Mesenchymal stem cell (in vitro differentiated cells and primary cell): ENCODE measurements at regions not wholly inside any gene's neighbourhood (a gene's known extent, or its start where the extent isn't known, plus 50 kb on each side); places are given as distances from the start of the nearest gene placed in this dataset.

Source experiments
- DNase-seq: peaks from one replicate; pipeline ENCODE4 v3.0.0-alpha.2; 2013
- H2AFZ ChIP-seq: one replicate; pipeline ENCODE4 v1.6.1; 2013; ENCODE audit warnings: low read depth, mild to moderate bottlenecking, control low read depth, inconsistent platforms, low read length, moderate library complexity
- H2AK5ac ChIP-seq: 2 replicates; pipeline ENCODE4 v1.6.1; 2013; ENCODE audit warnings: low read length, moderate library complexity, mild to moderate bottlenecking, inconsistent platforms; ENCODE audit not compliant: severe bottlenecking
- H2BK120ac ChIP-seq: one replicate; pipeline ENCODE4 v1.6.1; 2013; ENCODE audit warnings: low read depth, mild to moderate bottlenecking, inconsistent platforms, low read length, moderate library complexity
- H2BK12ac ChIP-seq, 2 experiments: one replicate each; pipeline ENCODE4 v1.6.1; 2013; ENCODE audit warnings: inconsistent platforms in 2 of 2, low read length in 2 of 2, mild to moderate bottlenecking in 2 of 2, moderate library complexity in 2 of 2, control low read depth in 1 of 2
- H2BK15ac ChIP-seq: one replicate; pipeline ENCODE4 v1.6.1; 2013; ENCODE audit warnings: mild to moderate bottlenecking, low read depth, inconsistent platforms; ENCODE audit not compliant: poor library complexity, severe bottlenecking
- H2BK5ac ChIP-seq: 2 replicates; pipeline ENCODE4 v1.6.1; 2013; ENCODE audit warnings: low read depth, mild to moderate bottlenecking, low read length, control low read depth, inconsistent platforms; ENCODE audit not compliant: poor library complexity, severe bottlenecking
- H3K14ac ChIP-seq, 2 experiments: one replicate each; pipeline ENCODE4 v1.6.1; 2013; ENCODE audit warnings: inconsistent platforms in 2 of 2, low read length in 2 of 2, control low read depth in 1 of 2, mild to moderate bottlenecking in 1 of 2, moderate library complexity in 1 of 2
- H3K18ac ChIP-seq, 2 experiments: one replicate each; pipeline ENCODE4 v1.6.1; 2013; ENCODE audit warnings: inconsistent platforms in 2 of 2, low read length in 2 of 2, control low read depth in 1 of 2, low read depth in 1 of 2, mild to moderate bottlenecking in 1 of 2
- H3K23ac ChIP-seq, 2 experiments: one replicate each; pipeline ENCODE4 v1.6.1; 2013; ENCODE audit warnings: inconsistent platforms in 2 of 2, low read length in 2 of 2, mild to moderate bottlenecking in 2 of 2, moderate library complexity in 2 of 2, control low read depth in 1 of 2
- H3K27ac ChIP-seq: 2 replicates; pipeline ENCODE4 v1.5.1; 2013; ENCODE audit warnings: mild to moderate bottlenecking, moderate library complexity, low read length, control low read depth, inconsistent platforms; ENCODE audit not compliant: poor library complexity, severe bottlenecking
- H3K27me3 ChIP-seq, 2 experiments: 2 replicates each; pipeline versions ENCODE4 v1.6.1 to v1.7.0; 2013; ENCODE audit warnings: low read length in 2 of 2, mild to moderate bottlenecking in 2 of 2, moderate library complexity in 2 of 2, control low read depth in 1 of 2, inconsistent platforms in 1 of 2; ENCODE audit not compliant: control insufficient read depth in 1 of 2, insufficient read depth in 1 of 2
- H3K36me3 ChIP-seq, 2 experiments: 2 replicates each; pipeline versions ENCODE4 v1.6.1 to v1.7.0; 2013; ENCODE audit warnings: low read length in 2 of 2, control low read depth in 1 of 2, inconsistent platforms in 1 of 2, low read depth in 1 of 2, mild to moderate bottlenecking in 1 of 2; ENCODE audit not compliant: insufficient read depth in 2 of 2, control insufficient read depth in 1 of 2
- H3K4ac ChIP-seq, 2 experiments: one replicate each; pipeline ENCODE4 v1.6.1; 2013; ENCODE audit warnings: inconsistent platforms in 2 of 2, low read length in 2 of 2, mild to moderate bottlenecking in 2 of 2, moderate library complexity in 2 of 2, control low read depth in 1 of 2, low read depth in 1 of 2
- H3K4me1 ChIP-seq: 2 replicates; pipeline ENCODE4 v1.6.1; 2013; ENCODE audit warnings: low read depth, low read length, control low read depth; ENCODE audit not compliant: control insufficient read depth, insufficient read depth
- H3K4me2 ChIP-seq: 2 replicates; pipeline ENCODE4 v1.6.1; 2013; ENCODE audit warnings: low read length, mild to moderate bottlenecking, inconsistent platforms; ENCODE audit not compliant: poor library complexity, severe bottlenecking
- H3K4me3 ChIP-seq, 2 experiments: 2 replicates each; pipeline versions ENCODE4 v1.5.1 to v1.7.0; 2013; ENCODE audit warnings: low read length in 2 of 2, mild to moderate bottlenecking in 2 of 2, control low read depth in 1 of 2, low read depth in 1 of 2; ENCODE audit not compliant: insufficient read depth in 1 of 2
- H3K79me1 ChIP-seq: replicated peaks from 2 replicates; pipeline ENCODE4 v1.6.1; 2013; ENCODE audit warnings: mild to moderate bottlenecking, control low read depth, low read length, inconsistent platforms; ENCODE audit not compliant: poor library complexity, severe bottlenecking
- H3K9ac ChIP-seq: 2 replicates; pipeline ENCODE4 v1.7.0; 2013; ENCODE audit warnings: mild to moderate bottlenecking, low read length, moderate library complexity
- H3K9me3 ChIP-seq: 2 replicates; pipeline ENCODE4 v1.7.0; 2013; ENCODE audit warnings: mild to moderate bottlenecking, low read length; ENCODE audit not compliant: control insufficient read depth
- H4K8ac ChIP-seq: one replicate; pipeline ENCODE4 v1.6.1; 2013; ENCODE audit warnings: inconsistent platforms, mild to moderate bottlenecking, low read length, moderate library complexity
- H4K91ac ChIP-seq: one replicate; pipeline ENCODE4 v1.6.1; 2013; ENCODE audit warnings: mild to moderate bottlenecking, low read length, inconsistent platforms
- WGBS: methylation state at CpG from one replicate; pipeline ENCODE4 v1.1.7; 2013; ENCODE audit warnings: mixed read lengths; 5-methylcytosine and 5-hydroxymethylcytosine counted together

DNA sequence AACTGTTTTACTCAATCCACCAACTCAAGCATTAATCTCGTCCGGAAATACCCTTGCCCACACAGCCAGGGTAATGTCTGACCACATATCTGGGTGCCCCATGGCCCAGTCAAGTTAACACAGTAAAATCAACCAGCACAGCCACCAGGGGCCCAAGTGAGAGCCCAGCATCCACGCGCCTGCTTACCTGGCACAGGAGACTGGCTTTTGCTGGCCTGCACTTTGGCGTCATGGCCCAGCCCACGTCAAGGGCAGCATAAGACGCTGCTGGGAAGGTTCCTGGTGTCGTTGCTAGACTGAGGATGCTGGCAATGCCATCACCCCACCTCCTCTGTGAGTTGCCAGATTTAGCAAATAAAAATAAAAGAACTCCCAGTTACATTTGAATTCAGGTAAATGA, 53.6 kb upstream of the BCL11B start:
- no peaks in the 10 kb centered on the region for H3K4me1 ChIP-seq
- no peak overlapping the region for H3K18ac ChIP-seq
- no peak overlapping the region for H2BK5ac ChIP-seq
- H4K8ac ChIP-seq: no peak overlapping the region
- H3K4me2 ChIP-seq: no peak overlapping the region
- no peak overlapping the region for H3K23ac ChIP-seq
- H2BK15ac ChIP-seq: no peak overlapping the region
- WGBS: 84% methylated on average over 8 of the region's 8 CpGs
- DNase-seq: no peak
- no peaks in the 10 kb centered on the region for H3K36me3 ChIP-seq
- H3K27me3 ChIP-seq: peaks cover 4 to 32% of the 10 kb centered on the region in 2 experiments
- no peak overlapping the region for H2AFZ ChIP-seq
- H3K79me1 ChIP-seq: no peaks in the 10 kb centered on the region
- H3K27ac ChIP-seq: no peak overlapping the region
- H3K9me3 ChIP-seq: no peaks in the 10 kb centered on the region
- H3K4me3 ChIP-seq: no peak overlapping the region
- H2BK120ac ChIP-seq: no peak overlapping the region
- H4K91ac ChIP-seq: no peak overlapping the region
- H3K4ac ChIP-seq: no peak overlapping the region
- no peak overlapping the region for H2AK5ac ChIP-seq
- H3K14ac ChIP-seq: no peak overlapping the region
- H3K9ac ChIP-seq: no peak overlapping the region
- H2BK12ac ChIP-seq: no peak overlapping the region

DNA sequence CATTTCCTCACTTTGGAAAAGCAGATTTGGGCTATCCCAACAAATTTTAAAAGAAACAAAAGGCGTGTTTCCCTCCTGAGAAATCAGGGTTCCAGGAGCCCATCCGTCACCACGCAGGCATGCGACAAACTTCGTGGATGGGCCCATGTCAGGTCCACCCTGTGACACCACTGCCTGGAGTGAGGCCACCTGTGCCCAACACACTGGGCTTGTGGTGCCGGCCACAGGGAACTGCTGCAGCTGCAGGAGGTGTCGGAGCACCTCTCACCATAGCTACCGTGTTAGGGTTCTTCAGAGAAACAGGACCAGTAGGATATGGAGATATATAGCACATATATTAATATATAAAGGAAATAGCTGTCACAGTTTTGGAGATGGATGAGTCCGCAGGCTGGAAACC, 53.0 kb upstream of the BCL11B start:
- H3K36me3 ChIP-seq: no peaks in the 10 kb centered on the region
- H3K4me1 ChIP-seq: peaks cover 2% of the 10 kb centered on the region
- no peak overlapping the region for H3K27ac ChIP-seq
- 85% methylated on average over 6 of the region's 9 CpGs for WGBS
- no peak overlapping the region for H2BK120ac ChIP-seq
- no peaks in the 10 kb centered on the region for H3K9me3 ChIP-seq
- no peak overlapping the region for H4K8ac ChIP-seq
- H3K79me1 ChIP-seq: no peaks in the 10 kb centered on the region
- no peak overlapping the region for H2AK5ac ChIP-seq
- no peak overlapping the region for H3K4me3 ChIP-seq
- peaks cover 4 to 26% of the 10 kb centered on the region in 2 experiments for H3K27me3 ChIP-seq
- no peak overlapping the region for H3K9ac ChIP-seq
- H3K4ac ChIP-seq: no peak overlapping the region
- no peak overlapping the region for H3K23ac ChIP-seq
- no peak overlapping the region for H2BK5ac ChIP-seq
- no peak overlapping the region for H3K18ac ChIP-seq
- no peak overlapping the region for H2BK12ac ChIP-seq
- H2BK15ac ChIP-seq: no peak overlapping the region
- no peak for DNase-seq
- H3K14ac ChIP-seq: no peak overlapping the region
- no peak overlapping the region for H3K4me2 ChIP-seq
- no peak overlapping the region for H2AFZ ChIP-seq
- H4K91ac ChIP-seq: no peak overlapping the region

DNA sequence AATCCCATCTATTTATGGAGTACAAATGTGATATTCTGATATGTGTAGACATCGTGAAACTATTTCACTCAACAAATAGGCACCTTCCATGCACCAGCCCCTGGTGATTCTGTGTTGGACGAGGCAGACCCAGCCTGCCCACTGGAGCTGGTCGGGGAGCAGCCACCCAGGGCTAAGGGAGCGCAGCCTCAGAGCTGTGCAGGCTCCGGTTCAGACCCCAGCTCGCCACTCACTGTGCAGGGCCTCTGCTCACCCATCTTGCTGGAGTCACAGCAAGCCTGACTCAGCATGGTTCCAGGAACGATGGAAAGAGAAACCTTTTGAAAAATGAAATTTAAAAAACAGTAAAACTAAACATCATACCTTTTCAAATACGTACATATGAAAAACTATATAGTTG, 52.3 kb upstream of the BCL11B start:
- no peak overlapping the region for H2BK15ac ChIP-seq
- no peaks in the 10 kb centered on the region for H3K79me1 ChIP-seq
- no peak overlapping the region for H2AK5ac ChIP-seq
- H2BK5ac ChIP-seq: no peak overlapping the region
- H3K23ac ChIP-seq: no peak overlapping the region
- H3K27me3 ChIP-seq: peaks cover 4 to 24% of the 10 kb centered on the region in 2 experiments
- peaks cover 2% of the 10 kb centered on the region for H3K4me1 ChIP-seq
- H4K91ac ChIP-seq: no peak overlapping the region
- H3K4me3 ChIP-seq: no peak overlapping the region
- H3K14ac ChIP-seq: no peak overlapping the region
- no peaks in the 10 kb centered on the region for H3K9me3 ChIP-seq
- H3K36me3 ChIP-seq: no peaks in the 10 kb centered on the region
- no peak overlapping the region for H2BK12ac ChIP-seq
- DNase-seq: no peak
- WGBS: 73% methylated on average over 6 of the region's 8 CpGs
- H2AFZ ChIP-seq: no peak overlapping the region
- no peak overlapping the region for H2BK120ac ChIP-seq
- no peak overlapping the region for H4K8ac ChIP-seq
- H3K27ac ChIP-seq: no peak overlapping the region
- H3K4ac ChIP-seq: no peak overlapping the region
- no peak overlapping the region for H3K9ac ChIP-seq
- H3K18ac ChIP-seq: no peak overlapping the region
- no peak overlapping the region for H3K4me2 ChIP-seq

DNA sequence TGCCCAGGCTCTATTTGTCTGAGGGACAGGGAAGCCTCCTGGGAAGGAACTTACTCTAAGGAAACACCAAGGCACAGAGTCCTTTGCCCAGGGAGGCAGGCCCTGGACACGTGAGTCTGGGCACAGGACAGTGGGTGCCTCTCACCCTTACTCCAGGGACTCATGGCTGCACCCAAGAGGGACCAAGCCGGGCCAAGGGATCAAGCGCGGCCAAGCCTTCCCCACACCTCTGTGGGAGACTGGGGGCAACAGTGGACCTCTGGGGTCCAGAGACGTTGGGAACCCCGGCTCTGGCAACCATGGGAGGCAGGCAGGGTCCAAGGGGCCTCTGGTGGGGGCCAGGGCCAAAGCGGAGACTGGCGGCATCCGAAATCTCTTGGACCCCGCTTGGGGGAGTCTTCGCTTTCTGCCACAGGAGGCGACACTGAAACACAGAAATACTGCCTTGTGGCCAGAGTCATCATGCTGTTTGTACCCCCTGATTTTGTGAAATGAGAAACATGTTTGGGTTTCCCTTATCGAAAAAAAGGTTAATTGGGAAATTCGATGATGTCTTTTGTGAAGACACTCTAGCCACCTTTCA, 51.7 kb upstream of the BCL11B start:
- no peak for DNase-seq
- Histone ChIP-seq H2AK5ac (no peak overlapping the region), H3K27ac (no peak overlapping the region), H3K9ac (no peak overlapping the region), H4K91ac (no peak overlapping the region), H2AFZ (no peak overlapping the region), H3K27me3 (peaks cover 4 to 23% of the 10 kb centered on the region in 2 experiments), H4K8ac (no peak overlapping the region), H3K79me1 (no peaks in the 10 kb centered on the region), H3K9me3 (no peaks in the 10 kb centered on the region), H3K14ac (no peak overlapping the region), H2BK5ac (no peak overlapping the region), H3K36me3 (no peaks in the 10 kb centered on the region), H2BK120ac (no peak overlapping the region), H2BK12ac (no peak overlapping the region), H3K4me1 (peaks cover 2% of the 10 kb centered on the region), H3K4me3 (no peak overlapping the region), H3K18ac (no peak overlapping the region), H3K23ac (no peak overlapping the region), H3K4ac (no peak overlapping the region), H3K4me2 (no peak overlapping the region), H2BK15ac (no peak overlapping the region)
- 83% methylated on average over 14 of the region's 14 CpGs for WGBS
